MV-4-11 (cell line): ENCODE measurements at regions not wholly inside any gene's neighbourhood (a gene's known extent, or its start where the extent isn't known, plus 50 kb on each side); places are given as distances from the start of the nearest gene placed in this dataset.

Source experiments
- DNase-seq: peaks from one replicate; lab custom pipeline; 2025; lab: John Stamatoyannopoulos, UW

DNA sequence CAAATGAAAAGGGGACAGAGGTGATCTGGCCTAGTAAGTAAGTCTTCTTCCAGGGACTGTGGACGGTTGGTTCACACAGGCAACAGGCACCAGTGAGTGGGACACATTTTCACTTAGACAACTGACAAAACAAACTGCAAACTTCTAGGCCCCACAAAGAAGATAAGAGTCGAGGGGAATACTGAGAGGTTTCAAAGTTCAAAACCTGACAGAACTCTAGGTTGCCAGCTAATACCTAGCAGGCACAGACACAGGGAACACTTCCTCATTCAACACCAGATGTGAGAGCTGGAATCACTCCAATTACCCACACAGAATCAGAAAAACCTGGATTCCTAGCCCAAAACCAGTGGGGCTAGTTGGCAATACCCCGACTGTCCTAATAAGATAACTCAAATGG lies 621.7 kb downstream of the ZPLD1 start:
- peak; percentile 9 for DNase-seq

DNA sequence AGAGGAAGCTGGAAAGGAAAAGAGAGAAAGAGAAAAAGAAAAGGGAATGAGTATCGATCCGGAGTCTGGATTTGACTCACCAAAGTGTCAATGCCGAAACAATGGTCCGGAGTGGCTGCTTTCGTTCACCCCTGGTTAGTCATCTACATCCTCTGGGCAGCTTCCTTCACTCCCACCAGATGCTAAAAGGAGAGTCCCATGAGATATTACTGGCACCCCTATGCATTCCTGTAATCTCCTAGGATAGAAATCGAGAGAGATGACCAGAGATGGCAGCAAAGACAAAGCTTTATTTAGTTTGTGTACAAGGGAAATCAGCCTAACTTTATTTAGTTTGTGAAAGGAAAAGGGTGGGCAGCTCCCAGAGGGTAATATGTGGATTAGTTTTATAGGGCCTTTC lies 622.2 kb downstream of the ZPLD1 start:
- no peak for DNase-seq

DNA sequence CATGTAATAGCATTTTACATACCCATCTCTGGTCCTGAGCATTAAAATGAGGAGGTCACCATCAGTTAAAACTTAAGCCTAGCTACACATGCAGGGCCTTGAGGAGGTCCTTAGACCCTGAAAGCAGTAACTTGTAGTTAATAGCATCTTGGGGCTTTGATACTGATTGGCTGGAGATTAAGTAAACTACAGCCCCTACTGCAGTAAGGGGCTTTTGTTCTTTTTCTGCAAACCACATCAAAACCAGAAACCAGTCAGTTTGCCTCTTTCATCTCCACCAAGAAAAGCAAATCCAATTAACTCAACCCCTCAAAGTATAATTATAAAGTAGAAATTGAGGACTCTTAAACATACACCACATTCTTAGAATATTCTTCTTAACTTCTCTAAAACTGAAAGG lies 622.7 kb downstream of the ZPLD1 start:
- DNase-seq, result no peak

DNA sequence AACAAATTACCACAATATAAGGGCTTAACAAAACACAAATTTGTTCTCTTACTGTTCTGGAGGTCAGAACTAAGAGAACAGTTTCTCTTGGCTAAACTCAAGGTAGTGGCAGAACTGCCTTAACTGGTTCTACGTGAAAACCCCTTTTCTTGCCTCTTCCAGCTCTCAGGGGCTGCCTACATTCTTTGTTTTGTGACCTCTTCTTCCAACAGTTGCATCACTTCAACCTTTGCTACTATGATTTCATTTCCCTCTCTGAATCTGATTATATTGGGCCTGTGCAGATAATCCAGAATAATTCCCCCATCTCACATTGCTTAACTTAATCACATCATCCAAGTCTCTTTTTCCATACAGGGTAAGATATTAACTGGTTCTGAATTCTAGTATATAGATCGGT lies 624.6 kb downstream of the ZPLD1 start:
- no peak for DNase-seq

DNA sequence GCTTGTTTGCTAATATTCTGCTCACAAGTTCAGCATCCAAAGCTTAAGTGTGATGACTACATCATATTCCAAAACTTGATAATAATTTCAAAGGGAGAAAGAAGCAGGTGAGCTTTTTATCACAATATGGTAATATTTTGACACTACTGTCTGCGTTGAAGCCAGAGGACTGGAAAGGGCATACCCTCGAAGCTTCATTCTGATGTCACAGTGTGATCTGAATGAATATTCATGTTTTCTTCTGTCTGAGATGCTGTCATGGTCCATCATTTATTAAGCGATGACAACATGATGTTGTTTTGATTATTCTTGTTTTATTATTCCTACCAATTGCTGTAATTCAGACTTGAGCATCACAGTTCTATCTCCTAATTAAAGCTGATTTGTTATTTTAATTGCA lies 625.4 kb downstream of the ZPLD1 start:
- DNase-seq, result no peak

DNA sequence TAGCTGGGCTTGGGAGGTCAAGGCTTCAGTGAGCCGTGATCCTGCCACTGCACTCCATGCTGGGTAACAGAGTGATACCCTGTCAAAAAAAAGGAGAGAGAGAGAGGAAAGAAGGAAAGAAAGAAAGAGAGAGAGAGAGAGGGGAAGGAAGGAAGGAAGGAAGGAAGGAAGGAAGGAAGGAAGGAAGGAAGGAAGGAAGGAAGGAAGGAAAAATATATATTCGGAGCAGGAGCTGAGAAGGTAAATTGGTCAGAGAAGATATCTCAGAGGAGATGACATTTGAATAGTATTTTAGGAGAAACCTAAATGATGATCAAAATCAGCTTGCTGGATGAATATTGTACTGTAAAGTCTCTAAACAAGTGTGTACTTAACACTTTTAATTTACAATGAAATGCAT lies 633.1 kb downstream of the ZPLD1 start:
- no peak for DNase-seq

DNA sequence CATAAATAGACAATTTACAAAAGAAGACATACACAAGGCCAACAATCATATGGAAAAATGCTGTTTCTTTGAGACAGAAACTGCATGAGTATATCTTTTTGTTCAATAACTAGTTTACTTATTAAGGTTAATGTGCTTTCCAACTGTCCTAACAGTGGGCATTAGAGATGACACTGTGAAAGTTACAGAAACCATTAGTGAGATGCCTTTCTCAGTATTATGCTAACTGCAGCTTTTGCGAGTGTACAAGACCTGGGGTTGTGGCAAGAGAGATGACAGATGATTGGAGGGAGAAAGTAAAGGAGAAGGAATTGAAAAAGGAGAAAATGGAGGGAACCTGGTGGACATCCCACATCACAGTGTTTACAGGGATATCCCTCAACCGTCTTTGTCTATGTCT lies 640.5 kb downstream of the ZPLD1 start:
- no peak for DNase-seq

DNA sequence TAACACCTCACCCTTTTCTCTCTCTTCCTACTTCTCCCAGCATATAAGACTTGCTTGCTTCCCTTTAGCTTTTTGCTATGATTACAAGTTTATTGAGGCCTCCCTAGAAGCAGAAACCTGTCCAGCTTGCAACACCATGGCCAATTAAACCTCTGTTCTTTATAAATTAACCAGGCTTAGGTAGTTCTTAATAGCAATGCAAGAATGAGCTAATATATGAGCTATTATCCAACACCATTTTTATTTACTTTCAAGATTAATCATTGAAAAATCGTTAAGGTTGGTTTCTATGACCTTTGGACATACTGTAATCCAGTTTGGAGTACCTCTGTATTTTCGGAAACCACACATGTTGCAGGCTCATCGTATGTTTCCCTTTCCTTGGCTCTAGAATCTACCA lies 643.1 kb downstream of the ZPLD1 start:
- DNase-seq, result no peak

DNA sequence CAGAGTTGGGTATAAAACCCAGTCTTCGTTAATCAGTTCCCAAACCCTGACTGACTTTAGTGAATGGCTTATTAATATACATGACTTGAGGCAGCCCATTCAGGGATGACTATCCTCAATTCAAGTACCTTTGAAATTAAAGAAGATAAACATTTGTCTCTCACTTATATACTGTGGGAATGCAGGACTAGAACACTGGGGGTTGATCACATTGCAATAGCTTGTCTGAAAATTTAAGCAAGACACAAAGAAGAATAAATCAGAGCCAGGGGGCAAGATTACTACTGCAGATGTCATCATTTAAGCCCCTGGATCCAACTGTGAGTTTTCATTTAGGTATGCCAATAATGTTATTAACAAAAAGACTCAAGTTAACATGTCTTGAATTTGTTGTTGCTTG lies 647.7 kb downstream of the ZPLD1 start:
- DNase-seq, result no peak

DNA sequence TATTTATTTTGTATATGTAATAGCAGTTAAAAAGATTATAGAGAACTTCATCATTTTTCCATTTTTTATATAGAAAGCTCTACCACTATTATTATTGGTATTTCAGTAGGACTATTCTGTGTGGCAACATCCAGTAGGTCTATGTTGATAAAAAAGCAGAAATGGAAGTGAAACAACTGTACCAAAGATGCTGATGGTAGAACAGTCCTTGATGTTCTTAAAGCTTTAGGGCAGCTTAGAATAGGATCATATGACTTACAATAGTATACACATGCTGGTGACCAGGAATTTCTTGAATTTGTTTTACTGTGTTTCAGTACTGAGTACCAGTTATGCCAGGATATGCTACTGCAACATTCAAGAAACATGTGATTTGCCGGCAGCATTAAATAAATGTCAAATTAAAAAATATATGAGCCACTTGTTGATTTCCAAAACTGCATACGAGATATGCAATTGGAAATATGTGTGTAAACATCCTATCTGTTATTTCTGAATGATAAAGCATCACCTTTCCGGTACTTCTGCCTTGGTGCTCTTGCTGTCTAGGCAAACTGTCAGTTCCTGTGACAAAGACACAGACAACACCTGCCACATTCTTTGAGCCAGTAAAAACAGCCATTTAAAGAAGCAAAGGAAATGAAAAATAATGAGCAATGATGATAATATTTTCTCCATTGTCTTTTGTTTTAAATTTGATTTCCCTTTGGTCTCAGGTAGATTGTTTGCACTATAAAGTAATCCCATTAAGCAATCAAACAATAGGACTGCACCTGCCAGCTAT lies 649.2 kb downstream of the ZPLD1 start:
- DNase-seq, result peak; percentile 0

DNA sequence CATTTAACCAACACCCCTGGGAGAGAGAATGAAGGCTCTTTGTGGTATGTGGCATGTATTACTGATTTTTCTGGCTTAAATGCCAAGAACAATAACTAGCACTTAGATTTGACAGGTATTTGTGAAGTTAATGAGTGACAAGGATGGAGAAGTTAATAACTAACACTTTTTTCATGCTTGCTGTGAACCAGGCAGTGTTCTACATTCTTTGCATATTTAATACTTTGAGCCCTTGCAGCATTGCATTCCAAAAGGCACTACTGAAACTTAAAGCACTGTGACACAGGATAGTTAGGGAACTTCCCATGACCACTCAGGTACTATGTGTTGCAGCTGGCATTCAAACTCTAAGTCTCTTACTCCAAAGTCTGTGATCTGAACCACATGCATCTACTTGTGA lies 650.6 kb downstream of the ZPLD1 start:
- DNase-seq, result no peak

DNA sequence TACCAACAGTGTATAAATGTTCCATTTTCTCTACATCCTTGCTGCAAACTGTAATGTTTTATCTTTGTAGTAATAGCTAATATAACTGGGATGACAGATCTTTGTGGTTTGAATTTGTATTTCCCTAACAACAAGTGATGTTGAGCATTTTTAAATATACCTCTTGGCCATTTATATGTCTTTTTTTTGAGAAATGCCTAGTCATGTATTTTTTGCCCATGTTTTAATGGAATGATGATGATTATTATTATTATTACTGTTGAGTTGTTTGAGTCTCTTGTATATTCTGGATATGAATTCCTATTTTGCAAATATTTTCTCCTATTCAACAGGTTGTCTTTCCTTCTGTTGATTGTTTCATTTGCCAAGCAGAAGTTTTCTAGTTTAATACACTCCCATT lies 654.9 kb downstream of the ZPLD1 start:
- no peak for DNase-seq

DNA sequence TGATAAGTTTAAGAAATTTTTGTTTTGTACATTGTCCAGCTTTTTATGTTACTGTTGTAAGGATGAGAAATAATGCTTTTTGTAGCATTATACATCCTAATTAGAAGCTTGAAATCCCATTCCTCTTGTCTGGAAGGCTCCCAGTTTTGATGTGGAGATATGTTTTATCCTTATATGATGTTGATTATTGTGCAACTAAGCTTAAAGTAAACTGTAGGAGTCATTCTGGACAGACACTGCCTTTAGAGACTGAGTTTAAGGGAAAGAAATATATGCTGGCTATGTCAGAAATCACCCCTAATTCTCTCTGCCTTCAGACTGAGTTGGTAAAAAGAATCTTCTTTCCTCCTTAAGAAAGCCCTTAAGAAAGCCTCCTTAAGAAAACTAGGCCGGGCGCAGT lies 670.4 kb downstream of the ZPLD1 start:
- no peak for DNase-seq

DNA sequence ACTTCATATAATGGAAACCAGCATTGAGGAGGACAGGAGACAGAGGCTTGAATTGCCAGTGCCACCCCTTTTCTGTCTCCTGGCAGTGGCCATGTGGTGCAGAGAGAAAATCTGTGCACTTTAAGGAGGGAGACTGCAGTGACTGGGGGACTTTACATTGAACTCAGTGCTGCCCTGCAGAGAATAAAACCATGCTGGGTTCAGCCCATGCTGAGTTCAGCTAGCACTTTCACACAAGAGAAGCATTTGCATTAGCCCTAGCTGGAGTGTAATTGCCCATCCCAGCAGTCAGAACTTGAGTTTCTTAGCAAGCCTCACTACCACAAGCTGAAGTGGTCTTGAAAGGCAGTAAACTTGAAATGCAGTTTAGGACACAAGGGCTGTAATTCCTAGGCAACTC lies 677.5 kb downstream of the ZPLD1 start:
- DNase-seq, result no peak

DNA sequence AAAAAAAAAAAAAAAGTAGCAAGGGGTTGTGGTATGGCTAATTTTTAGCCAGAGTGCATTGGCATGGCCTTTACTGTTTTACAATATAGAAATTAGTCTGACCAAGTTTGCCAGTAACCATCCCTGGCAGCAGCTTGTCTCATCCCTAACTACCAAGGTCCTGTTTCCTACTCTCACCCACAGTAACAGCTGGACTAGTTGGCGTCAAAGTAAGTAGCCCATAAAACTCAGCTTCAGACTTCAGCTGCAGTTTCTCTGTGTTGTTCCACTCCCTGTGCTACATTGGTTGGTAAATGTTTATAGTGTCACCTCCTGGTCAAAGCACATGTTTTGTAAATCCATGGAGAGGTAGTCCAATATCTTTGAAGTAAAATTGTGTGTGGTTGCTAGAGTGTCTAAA lies 691.3 kb downstream of the ZPLD1 start:
- DNase-seq, result no peak

DNA sequence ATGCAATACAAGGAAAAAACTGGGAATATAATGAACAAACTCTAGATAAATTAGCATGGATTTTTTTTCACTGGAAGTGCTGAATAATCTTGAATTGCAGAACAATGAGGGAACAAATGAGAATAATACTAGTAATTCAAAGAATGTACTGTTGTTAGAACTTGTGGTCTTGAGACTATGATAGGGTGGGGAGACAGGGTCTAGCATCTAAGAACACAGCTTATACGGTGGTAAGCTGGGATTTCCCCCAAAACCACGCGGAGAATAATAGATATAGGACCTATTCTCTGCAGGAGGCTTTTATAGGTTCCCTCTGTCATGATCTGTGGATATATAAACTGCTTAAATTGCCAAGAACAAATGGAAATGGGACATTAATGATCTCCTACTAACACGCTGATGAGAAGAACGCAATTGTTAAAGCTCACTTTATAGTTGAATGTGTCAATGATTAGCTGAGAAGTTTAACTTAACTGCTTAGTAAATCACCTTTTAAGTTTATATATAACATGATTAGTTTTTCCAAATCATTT lies 692.3 kb downstream of the ZPLD1 start:
- no peak for DNase-seq

DNA sequence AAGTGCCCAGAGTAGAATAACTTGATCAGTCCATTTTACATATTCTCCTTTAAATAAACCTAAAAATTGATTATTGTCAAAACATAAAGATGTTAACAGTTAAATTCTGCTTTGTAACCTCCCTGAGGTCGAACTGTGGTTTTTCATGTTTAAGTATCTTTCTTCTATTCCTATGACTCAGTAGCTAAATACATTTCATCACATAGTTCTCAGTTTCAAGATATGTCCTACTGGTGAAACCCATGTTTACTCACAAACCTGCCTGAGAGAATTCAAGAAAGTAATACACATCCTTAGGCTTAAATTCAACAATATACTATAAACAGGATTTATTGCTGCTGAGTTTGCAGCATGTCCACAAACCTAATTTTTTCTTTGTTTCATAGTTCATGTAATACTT lies 692.9 kb downstream of the ZPLD1 start:
- no peak for DNase-seq

DNA sequence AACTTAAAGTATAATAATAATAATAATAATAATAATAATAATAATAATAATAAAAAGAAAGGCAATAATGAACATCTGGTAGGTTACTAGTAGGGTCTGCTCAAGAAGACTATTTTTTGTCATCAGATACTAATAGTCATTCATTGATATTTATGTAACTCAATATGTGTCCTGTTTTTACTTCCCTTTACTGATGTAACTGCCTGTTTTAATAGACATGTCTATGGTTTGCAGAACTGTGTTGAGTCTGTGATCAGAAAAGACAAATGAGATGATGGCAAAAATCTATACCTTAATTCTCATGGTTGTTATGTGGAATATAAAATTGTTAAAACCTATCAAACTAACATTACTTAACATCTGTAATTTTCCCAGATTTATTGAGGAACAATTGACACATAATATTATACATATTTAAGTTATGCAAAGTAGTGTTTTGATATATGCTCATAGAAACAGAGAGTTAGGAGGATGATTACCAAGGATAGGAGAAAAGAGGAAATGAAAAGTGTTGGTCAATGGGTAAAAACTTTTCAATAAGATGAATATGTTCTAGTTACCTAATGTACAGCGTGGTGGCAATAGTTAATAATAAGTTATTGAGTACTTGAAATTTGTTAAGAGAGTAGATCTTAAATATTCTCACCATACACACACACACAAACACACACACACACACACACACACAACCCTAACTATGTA lies 699.4 kb downstream of the ZPLD1 start:
- DNase-seq, result no peak

DNA sequence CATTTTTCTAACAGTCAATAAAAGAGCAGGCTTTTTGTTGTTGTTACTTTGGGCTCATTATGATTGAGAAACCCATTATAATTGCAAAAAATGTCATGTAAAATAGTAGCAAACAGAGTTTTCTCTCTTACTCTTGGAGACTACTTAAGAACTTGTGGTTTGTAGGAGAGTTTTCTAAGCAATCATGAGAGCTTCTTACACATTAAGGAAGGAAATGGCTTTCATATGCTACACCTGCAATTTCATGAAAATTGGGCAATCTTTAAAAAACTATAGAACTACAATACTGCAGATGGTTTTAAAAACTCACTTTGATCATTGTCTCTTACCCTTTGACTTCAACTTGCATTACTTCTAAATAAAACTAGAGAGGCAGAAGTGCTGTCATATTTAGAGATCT lies 701.8 kb downstream of the ZPLD1 start:
- DNase-seq, result no peak

DNA sequence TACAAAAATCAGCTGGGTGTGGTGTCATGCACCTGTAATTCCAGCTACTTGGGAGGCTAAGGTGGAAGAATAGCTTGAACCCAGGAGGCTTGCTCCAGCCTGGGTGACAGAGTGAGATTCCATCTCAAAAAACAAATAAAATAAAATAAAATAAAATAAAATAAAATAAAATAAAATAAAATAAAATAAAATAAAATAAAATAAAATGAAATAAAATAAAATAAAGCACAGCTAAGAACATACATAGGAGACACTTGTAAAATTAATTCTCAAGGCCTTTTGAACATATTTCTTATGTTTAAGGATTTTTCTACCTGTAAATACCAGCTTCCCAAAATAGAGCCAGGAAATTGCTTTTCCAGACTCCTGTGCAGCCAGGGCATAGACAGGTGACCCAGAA lies 703.0 kb downstream of the ZPLD1 start:
- DNase-seq, result no peak

DNA sequence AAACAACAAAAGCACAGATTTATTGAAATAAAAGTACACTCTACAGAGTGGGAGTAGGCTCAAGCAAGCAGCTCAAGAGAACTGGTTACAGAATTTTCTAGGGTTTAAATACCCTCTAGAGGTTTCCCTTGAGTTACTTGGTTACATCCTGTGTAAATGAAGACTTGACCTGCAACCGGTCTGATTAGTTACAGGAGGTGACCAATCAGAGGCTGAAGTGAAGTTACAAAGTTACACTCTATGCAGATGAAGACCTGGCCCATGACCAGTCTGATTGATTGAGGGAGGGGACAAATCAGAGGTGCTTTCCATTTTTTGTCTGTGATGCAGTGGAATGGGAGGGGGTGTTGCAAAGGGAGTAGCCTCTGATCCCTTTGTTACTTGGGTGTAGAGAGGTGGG lies 723.4 kb downstream of the ZPLD1 start:
- no peak for DNase-seq

DNA sequence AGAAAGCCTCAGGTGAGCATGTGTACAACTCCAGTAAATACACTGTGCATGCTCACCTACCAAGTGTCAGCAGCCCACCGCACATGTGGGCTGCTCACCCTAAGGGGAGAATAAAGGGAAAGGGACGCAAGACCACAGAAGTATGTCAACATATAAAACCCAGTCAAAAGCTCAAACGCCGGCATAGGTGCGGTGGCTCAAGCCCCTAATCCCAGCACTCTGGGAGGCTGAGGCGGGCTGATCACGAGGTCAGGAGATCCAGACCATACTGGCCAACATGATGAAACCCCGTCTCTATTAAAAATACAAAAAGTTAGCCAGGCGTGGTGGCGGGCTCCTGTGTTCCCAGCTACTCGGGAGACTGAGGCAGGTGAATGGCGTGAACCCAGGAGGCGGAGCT lies 732.1 kb downstream of the ZPLD1 start:
- DNase-seq, result no peak

DNA sequence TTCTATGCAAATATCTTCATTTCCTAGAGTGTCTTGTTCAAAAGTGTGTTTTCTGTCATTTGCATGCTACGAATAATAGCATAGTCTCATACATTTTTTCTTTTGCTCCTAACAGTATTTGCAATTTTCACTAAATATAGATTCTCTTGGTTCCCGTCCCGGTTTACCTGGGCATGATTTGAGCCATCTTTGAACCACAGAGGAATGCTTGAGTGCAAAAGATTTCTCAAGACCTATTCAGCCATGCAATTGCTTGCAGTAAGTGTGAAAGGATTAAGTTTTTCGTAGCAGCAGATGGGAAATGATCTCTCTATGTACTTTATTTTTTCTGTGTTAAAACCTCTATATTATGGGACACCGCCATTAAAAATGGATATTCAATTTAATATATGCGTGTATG lies 733.0 kb downstream of the ZPLD1 start:
- DNase-seq, result no peak

DNA sequence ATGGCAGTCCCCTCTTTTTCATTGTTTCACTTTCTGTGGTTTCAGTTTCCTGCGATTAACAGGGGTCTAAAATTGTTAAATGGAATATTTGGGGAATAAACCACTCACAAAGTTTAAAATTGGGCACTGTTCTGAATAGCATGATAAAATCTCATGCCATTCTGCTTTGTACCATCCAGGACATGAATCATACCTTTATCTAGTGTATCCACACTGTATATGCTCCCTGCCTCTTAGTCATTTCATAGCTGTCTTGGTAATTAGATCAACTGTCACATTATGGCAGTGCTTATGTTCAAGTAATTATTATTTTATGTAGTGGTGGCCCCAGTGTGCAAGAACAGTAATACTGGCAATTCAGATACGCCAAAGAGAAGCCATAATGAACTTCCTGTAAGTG lies 734.5 kb downstream of the ZPLD1 start:
- no peak for DNase-seq
